Neural cell (in vitro differentiated cells): ENCODE measurements at regions not wholly inside any gene's neighbourhood (a gene's known extent, or its start where the extent isn't known, plus 50 kb on each side); places are given as distances from the start of the nearest gene placed in this dataset.

Experiments
- H2AFZ ChIP-seq: fragments of 200-600, 300-800 bp; sonication (generic), shearing (Covaris generic); 2 replicates; pipeline ENCODE4 v1.6.0; 2014; ENCODE audit warnings: low read depth, mild to moderate bottlenecking, antibody characterized with exemption, low read length, moderate library complexity
- H3F3A ChIP-seq: fragments of 200-600 bp; shearing (Covaris generic); 2 replicates; pipeline ENCODE4 v1.6.1; 2016; ENCODE audit warnings: mild to moderate bottlenecking, moderate library complexity, mixed read lengths, antibody characterized with exemption, low read length; ENCODE audit not compliant: insufficient read depth, poor library complexity, severe bottlenecking
- H3K27ac ChIP-seq: fragments of 200-600, 300-800 bp; sonication (generic), shearing (Covaris generic); 2 replicates; pipeline ENCODE4 v1.5.1; 2014; ENCODE audit warnings: mild to moderate bottlenecking, low read length, moderate library complexity
- H3K27me3 ChIP-seq: fragments of 300-800, 200-600 bp; sonication (generic), shearing (Covaris generic); 2 replicates; pipeline ENCODE4 v1.6.0; 2014; ENCODE audit warnings: mild to moderate bottlenecking, low read depth, low read length, moderate library complexity; ENCODE audit not compliant: insufficient read depth
- H3K36me3 ChIP-seq: fragments of 300-800, 200-600 bp; sonication (generic), shearing (Covaris generic); 2 replicates; pipeline ENCODE4 v1.5.1; 2014; ENCODE audit warnings: mild to moderate bottlenecking, antibody characterized with exemption, low read length, moderate library complexity; ENCODE audit not compliant: insufficient read depth
- H3K4me2 ChIP-seq: fragments of 300-800, 200-600 bp; sonication (generic), shearing (Covaris generic); 2 replicates; pipeline ENCODE4 v1.6.0; 2014; ENCODE audit warnings: mild to moderate bottlenecking, low read length
- H3K4me3 ChIP-seq: fragments of 300-800, 200-600 bp; sonication (generic), shearing (Covaris generic); 2 replicates; pipeline ENCODE4 v1.5.1; 2014; ENCODE audit warnings: mild to moderate bottlenecking, low read length, moderate library complexity
- H3K79me2 ChIP-seq: fragments of 200-600 bp; shearing (Covaris generic); replicated peaks from 2 replicates; pipeline ENCODE4 v1.6.0; 2014; ENCODE audit warnings: mild to moderate bottlenecking, low read length, moderate library complexity; ENCODE audit not compliant: insufficient read depth
- H3K9ac ChIP-seq: fragments of 300-800, 200-600 bp; sonication (generic), shearing (Covaris generic); 2 replicates; pipeline ENCODE4 v1.6.1; 2016; ENCODE audit warnings: mild to moderate bottlenecking, low read length, mixed read lengths
- H3K9me2 ChIP-seq: fragments of 200-600 bp; shearing (Covaris generic); 2 replicates; pipeline ENCODE4 v1.6.1; 2016; ENCODE audit warnings: mild to moderate bottlenecking, low read length, mixed read lengths; ENCODE audit not compliant: insufficient read depth
- H3K9me3 ChIP-seq: fragments of 200-600, 300-800 bp; sonication (generic), shearing (Covaris generic); 2 replicates; pipeline ENCODE4 v1.6.1; 2016; ENCODE audit warnings: mild to moderate bottlenecking, mixed run types, low read length, moderate library complexity, mixed read lengths
- H4K20me1 ChIP-seq: fragments of 200-600 bp; shearing (Covaris generic); 2 replicates; pipeline ENCODE4 v1.6.1; 2016; ENCODE audit warnings: mild to moderate bottlenecking, mixed run types; ENCODE audit not compliant: insufficient read depth
- EP300 ChIP-seq: fragments of 450-650 bp; conservative IDR thresholded peaks from 2 replicates; pipeline ENCODE4 v1.6.1; 2014; ENCODE audit warnings: antibody characterized with exemption, mild to moderate bottlenecking, moderate library complexity; ENCODE audit not compliant: poor library complexity, severe bottlenecking
- EZH2 ChIP-seq: fragments of 200-600, 300-800 bp; shearing (Covaris generic), sonication (generic); IDR thresholded peaks from 2 replicates; pipeline ENCODE4 v1.6.1; 2014; ENCODE audit warnings: antibody characterized with exemption, low read length, borderline replicate concordance, mild to moderate bottlenecking; ENCODE audit not compliant: insufficient read depth, poor library complexity, severe bottlenecking
- MXI1 ChIP-seq: fragments of 450-650 bp; conservative IDR thresholded peaks from 2 replicates; pipeline ENCODE4 v1.6.1; 2014; ENCODE audit warnings: antibody characterized with exemption, mild to moderate bottlenecking; ENCODE audit not compliant: poor library complexity, severe bottlenecking
- POLR2AphosphoS5 ChIP-seq: IDR thresholded peaks from 2 replicates; pipeline ENCODE4 v1.6.1; 2012
- RAD21 ChIP-seq: fragments of 450-650 bp; conservative IDR thresholded peaks from 2 replicates; pipeline ENCODE4 v1.6.1; 2014; ENCODE audit warnings: antibody characterized with exemption, mild to moderate bottlenecking, moderate library complexity
- SMC3 ChIP-seq: fragments of 450-650 bp; conservative IDR thresholded peaks from 2 replicates; pipeline ENCODE4 v1.6.1; 2014; ENCODE audit warnings: antibody characterized with exemption, mild to moderate bottlenecking, moderate library complexity; ENCODE audit not compliant: poor library complexity
- TAF1 ChIP-seq: IDR thresholded peaks from 2 replicates; pipeline ENCODE4 v1.6.1; 2012; ENCODE audit warnings: low read depth
- TF ChIP-seq, protein P1 (sequence below): fragments of 450-650 bp; IDR thresholded peaks from 2 replicates; pipeline ENCODE4 v1.5.1; 2014; ENCODE audit warnings: antibody characterized with exemption, mild to moderate bottlenecking, moderate library complexity; ENCODE audit not compliant: poor library complexity, severe bottlenecking
- TF ChIP-seq, protein P2 (sequence below): IDR thresholded peaks from 2 replicates; pipeline ENCODE4 v1.6.1; 2012; ENCODE audit warnings: borderline replicate concordance

DNA sequence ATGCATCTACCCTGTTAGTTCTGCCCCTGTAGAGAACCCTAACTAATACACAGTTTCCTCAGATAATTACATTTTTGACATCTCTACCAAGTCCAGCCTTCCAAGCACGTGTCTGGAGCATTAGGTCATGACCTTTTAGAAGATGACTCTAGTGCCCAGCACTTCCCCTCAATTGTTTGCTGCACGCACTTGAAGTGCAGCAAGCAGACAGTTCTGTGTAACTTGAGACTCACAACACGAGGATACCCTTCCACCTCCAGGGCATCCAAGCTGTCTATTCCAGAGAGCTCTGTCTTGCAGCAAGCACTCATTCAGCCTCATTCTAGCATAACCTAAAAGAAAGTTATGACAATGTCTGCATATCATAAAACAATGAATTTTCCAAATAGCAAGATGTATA lies 1410.5 kb upstream of the CDH18 start:
- Histone ChIP-seq H3K27me3 (no peaks in the 10 kb centered on the region), H3K9ac (no peak overlapping the region), H2AFZ (no peak overlapping the region), H3K4me3 (no peak overlapping the region), H3K4me2 (no peak overlapping the region), H3K27ac (no peak overlapping the region), H3K9me2 (no peaks in the 10 kb centered on the region), H3F3A (no peaks in the 10 kb centered on the region), H4K20me1 (no peaks in the 10 kb centered on the region), H3K36me3 (no peaks in the 10 kb centered on the region), H3K9me3 (no peaks in the 10 kb centered on the region), H3K79me2 (no peaks in the 10 kb centered on the region)
- TF ChIP-seq POLR2AphosphoS5, result no peak
- TF ChIP-seq EZH2, result no peak
- TF ChIP-seq RAD21, result no peak
- no peak for TF ChIP-seq MXI1
- TF ChIP-seq, protein P1, sequence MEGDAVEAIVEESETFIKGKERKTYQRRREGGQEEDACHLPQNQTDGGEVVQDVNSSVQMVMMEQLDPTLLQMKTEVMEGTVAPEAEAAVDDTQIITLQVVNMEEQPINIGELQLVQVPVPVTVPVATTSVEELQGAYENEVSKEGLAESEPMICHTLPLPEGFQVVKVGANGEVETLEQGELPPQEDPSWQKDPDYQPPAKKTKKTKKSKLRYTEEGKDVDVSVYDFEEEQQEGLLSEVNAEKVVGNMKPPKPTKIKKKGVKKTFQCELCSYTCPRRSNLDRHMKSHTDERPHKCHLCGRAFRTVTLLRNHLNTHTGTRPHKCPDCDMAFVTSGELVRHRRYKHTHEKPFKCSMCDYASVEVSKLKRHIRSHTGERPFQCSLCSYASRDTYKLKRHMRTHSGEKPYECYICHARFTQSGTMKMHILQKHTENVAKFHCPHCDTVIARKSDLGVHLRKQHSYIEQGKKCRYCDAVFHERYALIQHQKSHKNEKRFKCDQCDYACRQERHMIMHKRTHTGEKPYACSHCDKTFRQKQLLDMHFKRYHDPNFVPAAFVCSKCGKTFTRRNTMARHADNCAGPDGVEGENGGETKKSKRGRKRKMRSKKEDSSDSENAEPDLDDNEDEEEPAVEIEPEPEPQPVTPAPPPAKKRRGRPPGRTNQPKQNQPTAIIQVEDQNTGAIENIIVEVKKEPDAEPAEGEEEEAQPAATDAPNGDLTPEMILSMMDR, result no peak
- TF ChIP-seq TAF1, result no peak
- no peak for TF ChIP-seq SMC3
- no peak for TF ChIP-seq EP300
- TF ChIP-seq, protein P2, sequence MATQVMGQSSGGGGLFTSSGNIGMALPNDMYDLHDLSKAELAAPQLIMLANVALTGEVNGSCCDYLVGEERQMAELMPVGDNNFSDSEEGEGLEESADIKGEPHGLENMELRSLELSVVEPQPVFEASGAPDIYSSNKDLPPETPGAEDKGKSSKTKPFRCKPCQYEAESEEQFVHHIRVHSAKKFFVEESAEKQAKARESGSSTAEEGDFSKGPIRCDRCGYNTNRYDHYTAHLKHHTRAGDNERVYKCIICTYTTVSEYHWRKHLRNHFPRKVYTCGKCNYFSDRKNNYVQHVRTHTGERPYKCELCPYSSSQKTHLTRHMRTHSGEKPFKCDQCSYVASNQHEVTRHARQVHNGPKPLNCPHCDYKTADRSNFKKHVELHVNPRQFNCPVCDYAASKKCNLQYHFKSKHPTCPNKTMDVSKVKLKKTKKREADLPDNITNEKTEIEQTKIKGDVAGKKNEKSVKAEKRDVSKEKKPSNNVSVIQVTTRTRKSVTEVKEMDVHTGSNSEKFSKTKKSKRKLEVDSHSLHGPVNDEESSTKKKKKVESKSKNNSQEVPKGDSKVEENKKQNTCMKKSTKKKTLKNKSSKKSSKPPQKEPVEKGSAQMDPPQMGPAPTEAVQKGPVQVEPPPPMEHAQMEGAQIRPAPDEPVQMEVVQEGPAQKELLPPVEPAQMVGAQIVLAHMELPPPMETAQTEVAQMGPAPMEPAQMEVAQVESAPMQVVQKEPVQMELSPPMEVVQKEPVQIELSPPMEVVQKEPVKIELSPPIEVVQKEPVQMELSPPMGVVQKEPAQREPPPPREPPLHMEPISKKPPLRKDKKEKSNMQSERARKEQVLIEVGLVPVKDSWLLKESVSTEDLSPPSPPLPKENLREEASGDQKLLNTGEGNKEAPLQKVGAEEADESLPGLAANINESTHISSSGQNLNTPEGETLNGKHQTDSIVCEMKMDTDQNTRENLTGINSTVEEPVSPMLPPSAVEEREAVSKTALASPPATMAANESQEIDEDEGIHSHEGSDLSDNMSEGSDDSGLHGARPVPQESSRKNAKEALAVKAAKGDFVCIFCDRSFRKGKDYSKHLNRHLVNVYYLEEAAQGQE, result no peak

DNA sequence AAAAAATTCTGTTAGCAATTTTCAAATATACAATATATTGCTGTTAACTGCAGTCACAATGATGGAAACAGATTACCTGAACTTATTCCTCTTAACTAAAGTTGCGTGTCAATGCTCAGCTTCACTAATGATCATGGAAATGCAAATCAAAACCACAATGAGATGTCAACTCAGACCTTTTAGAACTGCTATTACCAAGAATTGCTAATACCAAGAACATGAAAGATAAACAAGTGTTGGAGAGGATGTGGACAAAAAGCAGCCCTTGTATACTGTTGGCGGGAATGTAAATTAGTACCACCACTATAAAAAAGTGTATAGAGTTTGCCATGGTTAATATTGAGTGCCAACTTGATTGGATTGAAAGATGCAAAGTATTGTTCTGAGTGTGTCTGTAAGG lies 1409.7 kb upstream of the CDH18 start:
- H3K4me2 ChIP-seq, result no peak overlapping the region
- no peaks in the 10 kb centered on the region for H3K9me2 ChIP-seq
- H3K27ac ChIP-seq, result no peak overlapping the region
- H3K4me3 ChIP-seq, result no peak overlapping the region
- H3K9ac ChIP-seq, result no peak overlapping the region
- no peaks in the 10 kb centered on the region for H3F3A ChIP-seq
- H3K79me2 ChIP-seq, result no peaks in the 10 kb centered on the region
- TF ChIP-seq SMC3, result no peak
- TF ChIP-seq, protein P2, result no peak
- TF ChIP-seq EP300, result no peak
- no peak for TF ChIP-seq RAD21
- TF ChIP-seq, protein P1, result no peak
- TF ChIP-seq TAF1, result no peak
- no peak for TF ChIP-seq MXI1
- no peak for TF ChIP-seq EZH2
- no peak for TF ChIP-seq POLR2AphosphoS5
- H4K20me1 ChIP-seq, result no peaks in the 10 kb centered on the region
- no peaks in the 10 kb centered on the region for H3K36me3 ChIP-seq
- no peaks in the 10 kb centered on the region for H3K27me3 ChIP-seq
- no peaks in the 10 kb centered on the region for H3K9me3 ChIP-seq
- no peak overlapping the region for H2AFZ ChIP-seq
